DND-41 (cell line): ENCODE measurements at regions not wholly inside any gene's neighbourhood (a gene's known extent, or its start where the extent isn't known, plus 50 kb on each side); places are given as distances from the start of the nearest gene placed in this dataset.

Source experiments
- ATAC-seq: fragments of 200-7000 bp; cut with Tn5 transposase; 3 replicates; pipeline ENCODE4 v1.9.1; 2021; ENCODE audit warnings: low read depth; ENCODE audit not compliant: insufficient read depth
- DNase-seq: peaks from one replicate; pipeline ENCODE4 v3.0.0-alpha.2; 2020
- H2AFZ ChIP-seq: 2 replicates; pipeline ENCODE4 v1.6.0; 2012; ENCODE audit warnings: low read depth, low read length
- H3K27ac ChIP-seq: 2 replicates; pipeline ENCODE4 v1.5.1; 2012; ENCODE audit warnings: low read length, inconsistent platforms
- H3K27me3 ChIP-seq: fragments of 200-600 bp; sonication (generic); 2 replicates; pipeline ENCODE4 v1.6.0; 2012; ENCODE audit warnings: low read length, mild to moderate bottlenecking, inconsistent platforms; ENCODE audit not compliant: insufficient read depth, poor library complexity
- H3K36me3 ChIP-seq: 2 replicates; pipeline ENCODE4 v1.5.1; 2012; ENCODE audit warnings: low read length, inconsistent platforms; ENCODE audit not compliant: insufficient read depth
- H3K4me1 ChIP-seq: 2 replicates; pipeline ENCODE4 v1.5.1; 2012; ENCODE audit warnings: mild to moderate bottlenecking, low read length; ENCODE audit not compliant: insufficient read depth
- H3K4me2 ChIP-seq: 2 replicates; pipeline ENCODE4 v1.6.0; 2012; ENCODE audit warnings: mild to moderate bottlenecking, moderate library complexity, low read length, inconsistent platforms; ENCODE audit not compliant: insufficient read depth
- H3K4me3 ChIP-seq, 2 experiments: fragments of 200-600 bp in 1 of 2; shearing (Covaris generic) in 1 of 2; 2 replicates each; pipeline ENCODE4 v1.5.1; 2012 to 2016; ENCODE audit warnings: inconsistent platforms in 2 of 2, low read length in 2 of 2, mild to moderate bottlenecking in 2 of 2, low read depth in 1 of 2, moderate library complexity in 1 of 2
- H3K79me2 ChIP-seq: 2 replicates; pipeline ENCODE4 v1.6.0; 2012; ENCODE audit warnings: low read length, inconsistent platforms; ENCODE audit not compliant: insufficient read depth
- H3K9ac ChIP-seq: 2 replicates; pipeline ENCODE4 v1.6.0; 2012; ENCODE audit warnings: low read depth, mild to moderate bottlenecking, inconsistent platforms, low read length, moderate library complexity
- H3K9me3 ChIP-seq: 2 replicates; pipeline ENCODE4 v1.5.1; 2012; ENCODE audit warnings: low read length, moderate library complexity, mild to moderate bottlenecking, inconsistent platforms; ENCODE audit not compliant: insufficient read depth, severe bottlenecking
- H4K20me1 ChIP-seq: 2 replicates; pipeline ENCODE4 v1.6.0; 2012; ENCODE audit warnings: low read length; ENCODE audit not compliant: insufficient read depth
- EZH2 ChIP-seq: IDR thresholded peaks from 3 replicates; pipeline ENCODE4 v1.6.1; 2012; ENCODE audit warnings: borderline replicate concordance, low read depth, mild to moderate bottlenecking, moderate library complexity, low read length, inconsistent platforms; ENCODE audit not compliant: severe bottlenecking
- TF ChIP-seq, protein P1 (sequence below): IDR thresholded peaks from 2 replicates; pipeline ENCODE4 v1.5.1; 2012; ENCODE audit warnings: borderline replicate concordance, low read length, moderate library complexity, mild to moderate bottlenecking; ENCODE audit not compliant: poor library complexity, severe bottlenecking; ENCODE audit errors: extremely low read depth

DNA sequence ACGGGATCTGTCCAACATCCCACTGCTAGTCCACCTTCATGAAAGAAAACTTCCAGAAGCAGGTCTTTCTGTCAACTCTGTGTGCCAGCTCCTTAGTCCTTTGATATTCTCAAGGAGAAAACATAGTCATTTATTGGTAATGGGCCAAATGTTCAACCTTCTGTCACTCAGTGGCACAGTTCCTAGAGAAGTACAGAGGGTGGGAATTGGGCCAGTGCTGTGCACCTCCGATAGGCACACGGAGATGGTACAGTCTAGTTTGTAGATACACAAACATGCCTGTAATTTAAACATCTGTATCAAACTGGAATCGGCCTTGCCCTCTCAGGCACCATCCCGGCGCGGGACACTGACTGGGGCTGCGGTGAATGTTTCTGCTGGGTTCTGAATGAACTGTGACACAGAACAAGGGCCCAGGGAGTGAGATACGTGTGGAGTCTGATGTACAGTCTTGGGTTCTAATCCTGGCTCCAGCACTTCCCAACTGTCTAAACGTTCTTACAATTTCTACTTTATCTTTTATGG, 213.9 kb upstream of the SHH start:
- Histone ChIP-seq H2AFZ (no peak overlapping the region), H3K79me2 (no peaks in the 10 kb centered on the region), H3K9ac (no peak overlapping the region), H3K27ac (no peak overlapping the region), H3K4me1 (no peaks in the 10 kb centered on the region), H3K36me3 (no peaks in the 10 kb centered on the region), H3K27me3 (no peaks in the 10 kb centered on the region), H3K4me3 (no peak overlapping the region), H3K4me2 (no peak overlapping the region), H4K20me1 (no peaks in the 10 kb centered on the region; the same call in 1 of the 2 replicates), H3K9me3 (no peaks in the 10 kb centered on the region)
- TF ChIP-seq, protein P1, sequence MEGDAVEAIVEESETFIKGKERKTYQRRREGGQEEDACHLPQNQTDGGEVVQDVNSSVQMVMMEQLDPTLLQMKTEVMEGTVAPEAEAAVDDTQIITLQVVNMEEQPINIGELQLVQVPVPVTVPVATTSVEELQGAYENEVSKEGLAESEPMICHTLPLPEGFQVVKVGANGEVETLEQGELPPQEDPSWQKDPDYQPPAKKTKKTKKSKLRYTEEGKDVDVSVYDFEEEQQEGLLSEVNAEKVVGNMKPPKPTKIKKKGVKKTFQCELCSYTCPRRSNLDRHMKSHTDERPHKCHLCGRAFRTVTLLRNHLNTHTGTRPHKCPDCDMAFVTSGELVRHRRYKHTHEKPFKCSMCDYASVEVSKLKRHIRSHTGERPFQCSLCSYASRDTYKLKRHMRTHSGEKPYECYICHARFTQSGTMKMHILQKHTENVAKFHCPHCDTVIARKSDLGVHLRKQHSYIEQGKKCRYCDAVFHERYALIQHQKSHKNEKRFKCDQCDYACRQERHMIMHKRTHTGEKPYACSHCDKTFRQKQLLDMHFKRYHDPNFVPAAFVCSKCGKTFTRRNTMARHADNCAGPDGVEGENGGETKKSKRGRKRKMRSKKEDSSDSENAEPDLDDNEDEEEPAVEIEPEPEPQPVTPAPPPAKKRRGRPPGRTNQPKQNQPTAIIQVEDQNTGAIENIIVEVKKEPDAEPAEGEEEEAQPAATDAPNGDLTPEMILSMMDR, result no peak
- TF ChIP-seq EZH2, result no peak
- DNase-seq, result no peak
- ATAC-seq, result no peak

DNA sequence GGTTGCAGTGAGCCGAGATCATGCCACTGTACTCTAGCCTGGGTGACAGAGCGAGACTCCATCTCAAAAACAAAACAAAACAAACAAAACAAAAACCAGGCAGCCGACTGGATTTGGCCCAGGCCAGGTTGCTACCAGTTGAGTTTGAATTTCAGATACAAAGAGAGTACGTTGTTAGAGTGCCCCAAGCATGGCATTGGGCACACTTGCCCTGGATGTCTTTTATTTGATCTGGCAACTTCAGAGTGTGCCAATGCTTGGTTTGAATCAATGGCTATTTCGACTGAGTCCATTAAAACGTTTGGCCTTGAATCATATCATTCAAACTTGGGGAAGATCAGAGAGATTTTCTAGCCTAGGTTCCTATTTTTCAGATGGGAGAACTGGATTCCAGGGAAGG, 213.4 kb upstream of the SHH start:
- H3K4me3 ChIP-seq, result no peak overlapping the region
- H3K4me1 ChIP-seq, result no peaks in the 10 kb centered on the region
- no peaks in the 10 kb centered on the region for H3K27me3 ChIP-seq
- no peak overlapping the region for H3K4me2 ChIP-seq
- TF ChIP-seq, protein P1, result no peak
- TF ChIP-seq EZH2, result no peak
- H3K36me3 ChIP-seq, result no peaks in the 10 kb centered on the region
- H2AFZ ChIP-seq, result no peak overlapping the region
- no peak overlapping the region for H3K9ac ChIP-seq
- H3K27ac ChIP-seq, result no peak overlapping the region
- DNase-seq, result no peak
- H4K20me1 ChIP-seq, result no peaks in the 10 kb centered on the region; the same call in 1 of the 2 replicates
- ATAC-seq, result no peak
- no peaks in the 10 kb centered on the region for H3K9me3 ChIP-seq
- H3K79me2 ChIP-seq, result no peaks in the 10 kb centered on the region

DNA sequence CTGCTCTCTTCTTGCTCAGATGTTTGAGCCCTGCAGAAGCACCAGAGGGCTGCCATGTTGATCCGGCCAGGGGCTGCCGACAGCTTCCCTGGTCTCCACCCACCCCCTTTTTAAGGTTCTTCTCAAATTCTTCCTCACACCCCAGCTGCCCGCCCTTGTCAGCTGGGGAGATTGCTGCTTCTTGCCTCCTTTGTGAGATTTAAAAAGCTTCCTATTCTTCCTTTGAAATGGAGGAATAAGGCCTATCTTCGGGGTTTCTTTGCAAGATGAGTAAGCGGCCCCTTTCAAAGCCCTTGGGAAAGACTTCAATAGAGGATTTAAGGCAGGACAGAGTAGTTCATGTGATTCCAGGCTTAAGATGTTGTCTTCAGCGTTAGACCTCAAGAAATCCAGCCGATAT, 211.9 kb upstream of the SHH start:
- Histone ChIP-seq H4K20me1 (no peaks in the 10 kb centered on the region), H3K4me1 (no peaks in the 10 kb centered on the region), H3K4me3 (no peak overlapping the region), H3K27ac (no peak overlapping the region), H3K27me3 (no peaks in the 10 kb centered on the region), H3K79me2 (no peaks in the 10 kb centered on the region), H3K9ac (no peak overlapping the region), H3K36me3 (no peaks in the 10 kb centered on the region), H2AFZ (no peak overlapping the region), H3K9me3 (no peaks in the 10 kb centered on the region), H3K4me2 (no peak overlapping the region)
- DNase-seq (no peak), ATAC-seq (no peak)
- TF ChIP-seq, protein P1, result no peak
- no peak for TF ChIP-seq EZH2
